ENCODE measurements at regions not wholly inside any gene's neighbourhood (a gene's known extent, or its start where the extent isn't known, plus 50 kb on each side); places are given as distances from the start of the nearest gene placed in this dataset.
"Not testable (repeated sequence)": the region's sequence is repeated elsewhere in the genome, so short reads cannot be mapped to it uniquely, and the experiment has no call there.

- no peak for DNase-seq (ENCODE audit: low spot score)
- in situ Hi-C loops (cut with HindIII; ENCODE audit: low sequenced_read_pairs): no loop called here
Observed at GRCh38 chr15:25134546-25134945, 179.8 kb downstream of the SNRPN start.

DNA sequence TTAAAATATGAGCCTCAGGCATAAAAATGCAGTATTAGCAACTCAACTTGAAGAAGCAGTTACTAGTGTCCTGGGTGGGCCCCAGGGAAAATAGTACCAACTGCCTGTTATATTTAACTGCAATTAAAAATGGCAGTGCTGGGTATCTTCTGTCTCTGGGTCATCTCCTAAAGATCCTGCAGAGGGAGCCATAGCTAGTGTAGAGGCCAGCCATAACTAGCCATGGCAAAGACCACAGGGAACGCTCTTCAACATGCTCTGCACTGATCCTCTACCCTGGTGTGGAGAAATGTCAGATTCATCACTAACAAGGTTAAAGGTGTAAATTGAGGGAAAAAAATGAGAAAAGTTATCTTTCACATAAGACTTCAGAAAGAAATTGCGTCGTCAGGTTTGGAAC is 181.3 kb downstream of the SNRPN start:
- peak; percentile 19 for DNase-seq (ENCODE audit: low spot score)
- in situ Hi-C loops (cut with HindIII; ENCODE audit: low sequenced_read_pairs): no loop called here

DNA sequence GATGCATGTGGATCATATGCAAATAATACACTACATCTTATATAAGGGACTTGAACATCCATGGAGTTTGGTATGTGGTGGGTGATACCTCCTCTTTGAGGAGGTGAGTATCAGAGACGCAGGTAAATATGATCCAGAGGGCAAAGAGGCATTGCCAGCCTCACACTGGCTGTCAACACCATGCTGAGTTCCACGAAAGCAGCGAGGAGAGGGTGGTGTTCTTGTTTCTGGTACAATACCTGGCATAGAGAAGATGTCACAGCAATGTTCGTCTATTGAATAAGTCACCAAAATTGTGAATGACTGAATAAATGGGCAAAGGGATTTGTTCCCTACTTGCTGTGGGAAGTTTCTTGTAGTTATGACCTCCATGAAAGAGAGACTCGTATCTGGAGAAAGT is 182.2 kb downstream of the SNRPN start:
- in situ Hi-C loops (cut with HindIII; ENCODE audit: low sequenced_read_pairs): no loop called here
- no peak for DNase-seq (ENCODE audit: low spot score)

DNA sequence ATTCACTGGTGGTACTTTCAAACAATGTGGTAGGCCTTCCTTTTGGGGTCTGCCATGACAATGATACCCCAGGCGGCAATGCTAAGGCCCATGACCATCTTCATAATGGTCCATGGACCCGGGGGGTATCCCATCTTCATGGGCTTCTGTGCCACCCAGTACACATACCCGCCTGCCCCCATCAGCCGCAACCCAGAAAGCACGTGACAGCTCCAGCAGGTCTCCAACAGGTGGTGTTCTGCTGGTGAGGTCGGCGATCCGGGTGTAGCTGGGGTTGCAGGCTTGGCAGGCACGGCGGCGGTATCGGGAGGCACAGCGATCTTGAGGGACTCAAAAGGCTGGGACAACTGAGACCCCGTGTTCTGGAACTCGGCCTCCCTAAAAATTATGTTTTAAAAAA is 214.5 kb downstream of the SNRPN start:
- in situ Hi-C loops (cut with HindIII; ENCODE audit: low sequenced_read_pairs): no loop called here
- DNase-seq (ENCODE audit: low spot score): no peak

DNA sequence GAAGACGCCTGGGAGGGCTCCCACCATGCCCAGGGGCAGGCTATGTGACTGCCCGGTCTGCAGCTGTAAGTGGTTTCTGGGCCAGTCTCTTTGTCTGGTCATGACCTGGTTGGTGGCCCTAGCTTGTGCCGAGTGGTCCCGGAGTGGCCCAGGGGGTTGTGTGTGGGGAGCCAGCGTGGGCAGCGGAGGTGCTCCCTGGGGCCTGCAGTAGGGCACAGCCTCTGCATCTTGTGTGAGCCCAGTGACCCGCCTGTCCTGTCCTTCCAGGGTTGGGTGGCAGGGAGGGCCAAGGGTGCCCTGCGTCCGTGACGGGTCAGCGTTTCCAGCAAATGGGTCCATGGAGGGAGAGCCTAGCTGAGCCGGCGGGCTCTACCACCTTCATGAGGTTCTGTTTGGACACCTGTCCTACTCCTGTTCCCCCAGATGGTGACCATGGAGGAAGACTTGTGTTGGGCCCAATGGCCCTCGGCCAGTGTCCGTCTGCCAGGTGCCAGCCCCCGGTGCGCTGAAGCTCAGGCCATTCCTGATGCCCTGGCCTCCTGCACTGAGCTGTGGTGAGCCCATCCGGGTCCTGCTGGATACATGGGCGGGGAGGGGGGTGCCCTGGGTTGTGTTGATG is 215.4 kb downstream of the SNRPN start:
- in situ Hi-C loops (cut with HindIII; ENCODE audit: low sequenced_read_pairs): no loop called here
- DNase-seq (ENCODE audit: low spot score): no peak

DNA sequence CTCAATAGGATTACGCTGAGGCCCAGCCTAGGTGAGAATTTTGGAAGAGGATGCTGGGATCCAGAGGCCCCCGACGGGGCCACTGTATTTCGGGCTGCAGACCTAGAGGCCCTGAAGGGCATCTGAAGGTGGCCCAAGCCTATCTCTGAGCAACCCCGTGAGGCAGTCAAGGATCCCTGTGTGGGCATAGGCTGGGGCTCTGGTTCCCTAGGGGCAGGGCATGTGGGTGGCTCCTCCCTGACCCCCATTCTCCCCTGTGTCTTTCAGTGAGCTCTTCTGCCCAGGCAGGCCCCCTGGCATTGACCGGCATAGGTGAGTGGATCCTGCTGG is 216.0 kb downstream of the SNRPN start:
- DNase-seq (ENCODE audit: low spot score): no peak
- in situ Hi-C loops (cut with HindIII; ENCODE audit: low sequenced_read_pairs): no loop called here

DNA sequence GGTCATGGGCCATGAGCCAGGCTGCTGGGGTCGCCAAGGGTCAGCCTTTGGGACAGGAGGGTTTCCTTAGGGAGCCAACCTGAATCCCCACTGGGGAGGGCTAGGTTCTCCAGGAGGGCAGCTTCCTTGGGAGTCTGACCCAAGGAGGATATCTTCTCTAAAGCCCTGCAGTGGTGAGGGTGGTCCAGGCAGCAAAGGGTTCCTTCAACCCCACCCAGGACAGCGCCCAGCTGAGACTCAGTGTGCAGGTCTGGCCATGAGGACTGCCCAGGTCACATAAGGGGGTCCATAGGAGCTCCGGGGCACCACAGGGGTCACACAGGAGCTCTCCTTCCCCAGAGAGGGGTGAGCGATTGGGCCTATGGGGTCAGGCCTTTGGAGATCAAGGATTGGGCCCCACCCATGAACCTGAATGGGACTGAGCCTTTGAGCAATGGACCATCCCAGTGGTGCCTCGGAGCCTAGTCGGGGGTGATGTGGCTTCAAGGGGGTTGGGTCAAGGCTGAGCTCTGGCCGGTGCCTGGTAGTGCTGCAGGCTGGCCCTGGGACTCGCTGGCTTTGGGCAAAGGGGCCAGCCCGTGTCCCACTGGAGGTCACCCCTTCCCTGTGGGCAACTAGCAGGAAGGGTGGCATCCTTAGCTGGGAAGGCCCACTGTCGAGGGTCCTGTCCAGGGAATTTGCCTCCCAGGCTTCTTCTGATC is 216.5 kb downstream of the SNRPN start:
- DNase-seq (ENCODE audit: low spot score): no peak
- in situ Hi-C loops (cut with HindIII; ENCODE audit: low sequenced_read_pairs): no loop called here

DNA sequence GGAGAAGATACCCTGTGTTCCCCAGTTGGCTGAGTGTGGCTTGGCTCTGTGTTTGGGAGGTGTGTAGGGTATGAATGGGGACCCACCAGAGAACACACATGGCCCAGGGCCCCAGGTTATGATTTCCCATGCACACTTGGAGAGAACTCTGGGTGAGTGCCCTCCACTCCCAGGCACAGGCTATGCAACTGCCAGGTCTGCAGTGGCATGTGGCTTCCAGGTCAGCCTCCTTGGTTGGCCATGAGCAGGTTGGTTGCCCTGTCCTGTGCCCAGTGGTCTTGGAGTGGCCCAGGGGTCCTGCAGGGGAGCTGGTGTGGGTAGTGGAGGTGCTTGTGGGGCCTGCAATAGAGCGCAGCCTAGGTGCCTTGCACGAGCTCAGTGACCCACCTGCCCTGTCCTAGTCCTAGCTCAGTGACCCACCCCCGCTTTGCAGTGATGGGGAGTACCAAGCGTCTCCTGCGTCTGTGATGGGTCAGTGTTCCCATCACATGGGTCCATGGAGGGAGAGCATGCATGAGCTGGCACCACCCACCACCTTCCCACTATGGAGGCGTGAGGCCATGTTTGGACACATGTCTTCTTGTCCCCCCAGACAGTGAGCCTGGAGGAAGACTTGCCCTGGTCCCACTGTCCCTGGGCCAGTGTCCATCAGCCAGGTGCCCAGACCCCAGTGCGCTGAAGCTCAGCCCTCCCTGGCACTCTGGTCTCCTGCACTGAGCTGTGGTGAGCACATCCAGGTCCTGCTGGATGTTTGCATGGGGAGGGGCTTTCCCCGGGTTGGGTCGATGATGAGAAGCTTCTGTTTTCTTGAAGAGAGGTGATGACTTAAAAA is 217.3 kb downstream of the SNRPN start:
- in situ Hi-C loops (cut with HindIII; ENCODE audit: low sequenced_read_pairs): no loop called here
- no peak for DNase-seq (ENCODE audit: low spot score)

- DNase-seq (ENCODE audit: low spot score): no peak
- in situ Hi-C loops (cut with HindIII; ENCODE audit: low sequenced_read_pairs): no loop called here
Observed at GRCh38 chr15:25172691-25173090, 217.9 kb downstream of the SNRPN start.

DNA sequence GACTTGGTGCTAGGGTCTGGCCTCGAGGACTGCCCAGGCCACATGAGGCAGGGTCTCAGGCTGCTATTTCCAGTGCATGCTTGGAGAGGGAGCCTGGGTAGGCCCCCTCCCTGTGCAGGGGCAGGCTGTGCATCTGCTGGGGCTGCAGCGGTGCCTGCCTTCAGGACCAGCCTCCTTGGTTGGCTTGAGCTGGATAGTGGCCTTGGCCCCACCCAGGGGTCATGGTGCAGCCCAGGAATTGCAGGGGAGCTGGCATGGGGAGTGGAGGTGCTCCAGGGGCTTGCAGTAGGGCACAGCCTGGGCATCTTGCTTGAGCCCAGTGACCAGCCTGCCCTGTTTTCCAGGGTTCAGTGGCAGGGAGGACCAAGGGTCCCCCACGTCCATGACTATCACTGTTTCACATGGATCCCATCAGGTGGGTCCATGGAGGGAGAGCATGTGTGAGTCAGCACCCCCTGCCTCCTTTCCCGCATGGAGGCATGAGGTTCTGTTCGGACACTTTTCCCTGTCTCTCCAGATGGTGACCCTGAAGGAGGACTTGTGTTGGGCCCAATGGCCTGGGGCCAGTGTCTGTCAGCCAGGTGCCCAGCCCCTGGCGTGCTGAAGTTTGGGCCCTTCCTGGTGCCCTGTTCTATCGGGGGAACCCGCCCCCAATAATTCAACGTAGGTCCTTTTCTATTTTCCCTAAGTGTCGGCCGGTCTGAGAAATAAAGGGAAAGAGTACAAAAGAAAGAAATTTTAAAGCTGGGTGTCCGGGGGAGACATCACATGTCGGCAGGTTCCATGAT is 218.6 kb downstream of the SNRPN start:
- no peak for DNase-seq (ENCODE audit: low spot score)
- in situ Hi-C loops (cut with HindIII; ENCODE audit: low sequenced_read_pairs): no loop called here

GRCh38 chr15:25174149-25174548 is 219.4 kb downstream of the SNRPN start:
- DNase-seq (ENCODE audit: low spot score); in situ Hi-C loops (cut with HindIII; ENCODE audit: low sequenced_read_pairs): not testable (repeated sequence)

GRCh38 chr15:25175033-25175788 is 220.4 kb downstream of the SNRPN start:
- in situ Hi-C loops (cut with HindIII; ENCODE audit: low sequenced_read_pairs): no loop called here
- no peak for DNase-seq (ENCODE audit: low spot score)

DNA sequence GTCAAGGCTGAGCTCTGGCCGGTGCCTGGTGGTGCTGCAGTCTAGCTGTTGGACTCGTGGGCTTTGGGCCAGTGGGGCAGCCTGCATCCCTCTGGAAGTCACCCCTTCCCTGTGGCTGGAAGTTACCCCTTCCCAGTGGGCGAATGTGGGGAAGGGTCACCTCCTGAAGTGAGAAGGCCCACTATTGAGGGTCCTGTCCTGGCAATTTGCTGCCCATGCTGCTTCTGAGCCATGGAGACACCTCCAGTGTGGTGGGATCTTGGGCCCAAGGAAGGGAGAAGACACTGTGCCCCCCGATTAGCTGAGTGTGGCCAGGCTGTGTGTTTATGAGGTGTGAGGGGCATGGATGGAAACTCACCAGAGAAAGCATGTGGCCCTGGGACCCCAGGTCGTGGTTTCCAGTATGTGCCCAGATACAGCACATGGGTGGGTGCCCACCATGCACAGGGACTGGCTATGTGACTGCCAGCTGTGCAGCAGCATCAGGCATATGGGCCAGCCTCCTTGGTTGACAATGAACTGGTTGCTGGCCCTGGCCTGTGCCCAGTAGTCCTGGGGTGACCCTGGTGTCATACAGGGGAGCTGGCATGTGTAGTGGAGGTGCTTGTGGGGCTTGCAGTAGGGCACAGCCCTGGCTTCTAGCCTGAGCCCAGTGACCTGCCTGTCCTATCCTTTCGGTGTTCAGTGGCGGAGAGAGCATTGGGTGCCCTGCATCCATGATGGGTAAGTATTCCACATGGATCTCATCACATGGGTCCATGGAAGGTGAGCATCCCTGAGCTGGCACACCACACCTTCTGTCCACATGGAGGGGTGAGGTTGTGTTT is 221.2 kb downstream of the SNRPN start:
- DNase-seq (ENCODE audit: low spot score): no peak
- in situ Hi-C loops (cut with HindIII; ENCODE audit: low sequenced_read_pairs): no loop called here

DNA sequence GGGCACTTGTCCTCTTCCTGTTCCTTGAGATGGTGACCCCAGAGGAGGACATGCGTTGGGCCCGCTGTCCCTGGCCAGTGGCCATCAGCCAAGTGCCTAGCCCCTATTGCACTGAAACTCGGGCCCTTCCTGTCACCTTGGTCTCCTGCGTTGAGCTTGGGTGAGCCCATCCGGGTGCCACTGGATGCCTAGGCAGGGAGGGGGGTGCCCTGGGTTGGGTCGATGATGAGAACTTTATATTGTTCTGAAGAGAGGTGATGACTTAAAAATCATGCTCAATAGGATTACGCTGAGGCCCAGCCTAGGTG is 221.8 kb downstream of the SNRPN start:
- DNase-seq (ENCODE audit: low spot score): no peak
- in situ Hi-C loops (cut with HindIII; ENCODE audit: low sequenced_read_pairs): no loop called here

GRCh38 chr15:25176991-25177954 is 222.5 kb downstream of the SNRPN start:
- in situ Hi-C loops (cut with HindIII; ENCODE audit: low sequenced_read_pairs): no loop called here
- DNase-seq (ENCODE audit: low spot score): no peak

DNA sequence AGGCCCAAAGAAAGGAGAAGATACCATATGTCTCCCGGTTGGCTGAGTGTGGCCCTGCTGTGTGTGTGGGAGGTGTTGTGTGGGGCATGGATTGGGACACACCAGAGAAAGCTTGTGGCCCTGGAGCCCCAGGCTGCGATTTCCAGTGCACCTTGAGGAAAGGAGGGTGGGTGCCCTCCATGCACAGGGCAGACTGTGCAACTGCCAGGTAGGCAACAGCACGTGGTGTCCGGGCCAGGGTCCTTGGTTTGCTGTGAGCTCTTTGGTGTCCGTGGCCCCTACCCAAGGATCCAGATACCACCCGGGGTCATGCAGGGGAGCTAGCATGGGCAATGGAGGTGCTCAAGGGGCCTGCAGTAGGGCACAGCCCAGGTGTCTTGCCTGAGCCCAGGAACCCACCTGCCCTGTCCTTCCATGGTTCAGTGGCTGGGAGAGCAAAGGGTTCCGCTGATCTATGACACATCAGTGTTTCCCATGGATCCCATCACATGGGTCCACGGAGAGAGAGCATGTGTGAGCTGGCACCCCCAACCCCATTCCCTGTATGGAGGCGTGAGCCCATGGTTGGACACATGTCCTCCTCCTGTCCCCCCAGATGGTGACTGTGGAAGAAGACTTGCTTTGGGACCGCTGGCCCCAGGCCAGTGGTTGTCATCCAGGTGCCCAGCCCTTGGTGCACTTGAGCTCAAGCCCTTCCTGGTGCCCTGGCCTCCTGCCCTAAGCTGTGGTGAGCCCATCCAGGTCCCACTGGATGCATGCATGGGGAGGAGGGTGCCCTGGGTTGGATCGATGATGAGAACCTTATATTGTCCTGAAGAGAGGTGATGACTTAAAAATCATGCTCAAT is 223.4 kb downstream of the SNRPN start:
- DNase-seq (ENCODE audit: low spot score): no peak
- in situ Hi-C loops (cut with HindIII; ENCODE audit: low sequenced_read_pairs): no loop called here

Data from G401 (cell line).